Activated CD4-positive, CD25-positive, alpha-beta regulatory T cell treated with anti-CD3 and anti-CD28 coated beads, Interleukin-2, amount 50 U/mL, for 16 hours (primary cell): ENCODE measurements at regions not wholly inside any gene's neighbourhood (a gene's known extent, or its start where the extent isn't known, plus 50 kb on each side); places are given as distances from the start of the nearest gene placed in this dataset.
"Not testable (repeated sequence)": the region's sequence is repeated elsewhere in the genome, so short reads cannot be mapped to it uniquely, and the experiment has no call there.

ENCODE experiments used
- DNase-seq: peaks from one replicate; pipeline ENCODE4 v3.0.0-alpha.2; 2020; ENCODE audit warnings: low read depth, low spot score

GRCh38 chr18:42326752-42327151, 371.7 kb downstream of the PIK3C3 start:
- no peak for DNase-seq

GRCh38 chr18:42328931-42329330, 373.9 kb downstream of the PIK3C3 start:
- no peak for DNase-seq

- DNase-seq: no peak
Observed at GRCh38 chr18:42330296-42330695, 375.3 kb downstream of the PIK3C3 start.

GRCh38 chr18:42333558-42333957, 378.5 kb downstream of the PIK3C3 start:
- DNase-seq: no peak

DNA sequence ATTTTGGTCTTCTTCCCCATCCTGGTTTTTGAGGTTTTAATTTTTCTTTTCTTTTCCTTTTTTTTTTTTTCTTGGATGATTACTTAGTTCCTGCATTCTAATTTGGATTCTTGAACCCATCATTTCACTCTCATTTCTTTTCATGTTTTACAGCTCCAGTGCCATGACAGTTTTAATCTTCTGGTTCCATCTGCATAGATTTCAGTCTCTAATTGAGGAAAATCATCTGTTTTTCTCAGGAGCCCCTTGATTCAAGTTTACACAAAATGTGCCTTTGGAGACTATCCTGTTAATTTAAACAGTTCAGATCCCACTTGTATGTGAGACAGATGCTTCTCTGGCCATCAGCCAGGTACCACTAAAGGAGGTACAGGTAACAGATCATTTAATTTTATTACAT, 379.9 kb downstream of the PIK3C3 start:
- DNase-seq: no peak

DNA sequence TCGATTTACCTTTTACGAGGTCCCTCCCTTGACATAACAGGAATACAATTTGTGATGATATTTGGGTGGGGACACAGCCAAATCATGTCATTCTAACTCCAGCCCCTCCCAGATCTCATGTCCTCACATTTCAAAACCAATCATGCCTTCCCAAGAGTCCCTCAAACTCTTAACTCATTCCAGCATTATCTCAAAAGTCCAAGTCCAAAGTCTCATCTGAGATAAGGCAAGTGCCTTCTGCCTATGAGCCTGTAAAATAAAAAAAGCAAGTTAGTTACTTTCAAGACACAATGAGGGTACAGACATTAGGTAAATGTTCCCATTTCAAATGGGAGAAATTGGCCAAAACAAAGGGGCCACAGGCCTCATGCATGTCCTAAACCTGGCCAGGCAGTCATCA, 381.1 kb downstream of the PIK3C3 start:
- DNase-seq: no peak

GRCh38 chr18:42337337-42337736, 382.3 kb downstream of the PIK3C3 start:
- DNase-seq: not testable (repeated sequence)

DNA sequence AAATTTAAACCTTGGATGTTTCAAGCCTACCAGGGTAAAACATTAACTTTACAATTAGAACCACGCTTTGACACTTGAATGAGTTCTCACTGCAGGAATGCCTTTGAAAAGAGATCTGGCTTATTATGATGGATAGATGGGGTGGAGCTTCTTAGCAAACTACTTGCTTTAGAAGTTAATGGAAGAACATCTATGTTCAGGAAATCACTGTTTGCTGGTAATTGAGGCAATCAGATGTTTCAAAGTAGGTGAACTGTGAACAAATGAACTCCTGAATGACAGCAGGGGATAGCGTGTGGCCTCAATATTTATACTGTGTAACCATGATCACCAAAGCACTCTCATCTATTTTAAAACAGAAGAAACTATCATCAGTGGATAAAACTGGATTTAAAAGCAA, 383.6 kb downstream of the PIK3C3 start:
- DNase-seq: no peak

- no peak for DNase-seq
Observed at GRCh38 chr18:42339372-42339771, 384.3 kb downstream of the PIK3C3 start.

DNA sequence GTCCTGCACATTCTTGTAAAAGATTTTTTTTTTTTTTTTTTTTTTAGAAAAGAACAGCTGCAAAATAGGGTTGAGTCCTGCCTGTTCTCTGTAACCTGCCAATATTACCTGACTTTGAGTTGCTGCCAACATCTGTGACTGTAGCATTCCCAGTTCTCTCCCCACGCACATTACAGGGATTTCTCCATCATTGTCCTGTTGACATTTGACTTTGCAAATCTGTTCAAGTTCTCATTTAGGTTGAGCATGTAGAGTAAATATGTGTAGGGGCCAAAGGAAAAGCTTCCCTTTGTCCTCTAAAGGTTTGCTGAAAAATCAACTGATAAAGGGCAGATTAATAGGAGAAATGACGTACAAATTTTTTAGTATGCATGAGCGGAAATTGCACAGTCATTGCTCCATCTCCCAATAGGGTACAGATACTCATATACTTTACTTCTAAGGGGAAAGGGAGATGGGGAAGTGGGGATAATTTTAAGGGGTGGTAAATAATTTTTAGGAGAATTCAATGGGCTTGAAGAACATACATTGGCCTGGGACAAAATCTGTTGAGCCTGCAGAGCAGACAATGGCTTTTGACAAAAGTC, 385.5 kb downstream of the PIK3C3 start:
- DNase-seq: no peak

DNA sequence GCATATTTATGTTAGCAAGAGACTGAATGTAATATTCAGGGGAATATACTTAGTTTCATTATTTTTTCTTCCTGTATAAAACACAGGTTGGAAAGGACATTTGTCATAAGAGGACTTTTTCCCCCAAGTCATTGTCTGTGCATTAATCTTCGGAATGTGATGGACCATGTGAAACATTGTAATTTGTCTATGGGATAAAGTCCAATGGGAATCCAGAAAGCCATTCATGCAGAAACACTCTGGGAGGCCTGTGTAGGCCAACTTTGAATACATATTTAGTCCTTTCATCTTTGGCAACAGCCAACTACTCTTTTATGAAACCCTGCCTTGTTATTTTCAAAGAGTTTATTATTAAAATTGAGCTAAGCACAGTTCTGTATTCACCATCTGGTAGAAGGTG, 386.4 kb downstream of the PIK3C3 start:
- no peak for DNase-seq

GRCh38 chr18:42348722-42349121, 393.7 kb downstream of the PIK3C3 start:
- DNase-seq: no peak

DNA sequence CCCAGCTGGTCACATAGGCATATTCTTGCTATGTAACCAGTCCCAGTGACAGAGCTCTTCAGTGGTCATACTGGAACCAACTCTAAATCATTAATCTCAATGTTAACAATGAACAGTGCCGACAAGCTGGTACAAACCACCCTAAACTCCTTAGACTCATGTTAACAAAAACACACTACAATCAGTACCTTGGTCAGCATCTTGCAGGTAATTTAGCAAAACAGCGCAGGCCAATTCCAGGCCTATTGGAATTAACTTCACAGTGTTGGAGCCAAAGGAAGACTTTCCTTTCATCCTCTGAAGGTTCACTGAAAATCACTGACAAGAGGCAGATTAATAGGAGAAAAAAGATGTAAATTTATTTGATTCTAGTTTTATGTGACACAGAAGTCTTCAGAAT, 396.4 kb downstream of the PIK3C3 start:
- no peak for DNase-seq

DNA sequence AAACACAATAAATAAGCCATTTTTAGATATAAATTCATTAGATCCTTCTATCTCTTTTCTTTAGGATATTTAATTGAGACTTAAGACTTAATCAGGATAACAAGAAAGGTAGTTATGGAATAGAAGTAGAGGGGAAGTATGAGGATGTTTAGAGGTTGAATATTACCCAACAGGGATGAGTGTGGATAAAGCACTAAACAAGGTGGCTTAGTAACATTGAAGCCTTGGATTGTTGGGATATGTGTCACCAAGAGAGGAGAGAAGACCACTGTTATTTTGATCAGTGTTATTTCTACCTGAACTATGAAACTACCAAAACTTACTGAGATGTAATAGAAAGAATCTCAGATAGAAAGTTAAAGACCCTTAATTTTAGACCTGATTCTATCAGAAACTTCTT, 405.7 kb downstream of the PIK3C3 start:
- DNase-seq: no peak

GRCh38 chr18:42363446-42364441, 408.7 kb downstream of the PIK3C3 start:
- no peak for DNase-seq

DNA sequence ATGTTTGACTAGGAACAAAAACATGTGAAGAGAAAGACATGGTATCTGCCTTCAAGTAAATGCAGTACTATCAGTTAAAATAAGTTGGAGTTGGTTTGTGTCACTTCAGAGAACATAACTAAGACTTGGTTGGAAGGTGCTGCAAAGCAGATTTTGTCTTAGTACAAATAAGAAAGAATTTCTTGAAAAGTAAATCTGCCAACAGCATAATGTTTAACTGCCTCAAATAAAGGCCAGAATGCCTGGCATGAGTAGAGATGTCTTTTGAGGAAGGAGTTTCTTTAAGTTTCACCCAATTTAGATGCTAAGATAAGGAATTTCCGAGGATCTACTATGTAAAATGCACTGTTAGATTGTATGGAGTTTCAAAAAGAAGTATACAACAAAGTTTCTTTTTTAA, 409.7 kb downstream of the PIK3C3 start:
- no peak for DNase-seq

GRCh38 chr18:42365591-42365990, 410.6 kb downstream of the PIK3C3 start:
- no peak for DNase-seq

DNA sequence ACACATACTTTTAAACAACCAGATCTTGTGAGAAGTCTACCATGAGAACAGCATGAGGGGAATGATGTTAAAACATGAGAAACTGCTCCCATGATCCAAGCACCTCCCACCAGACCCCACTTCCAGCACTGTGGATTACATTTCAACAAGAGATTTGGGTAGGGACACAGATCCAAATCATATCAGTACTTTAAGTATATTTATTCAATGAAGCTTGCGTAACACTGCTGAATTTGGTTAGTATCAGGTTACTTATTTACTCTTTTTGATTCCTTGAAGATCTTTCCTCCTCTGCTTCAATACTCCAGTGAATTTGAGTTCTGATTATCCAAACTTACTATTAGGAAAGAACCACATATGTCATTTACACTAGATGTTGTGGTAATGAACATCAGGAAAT, 418.6 kb downstream of the PIK3C3 start:
- no peak for DNase-seq

- no peak for DNase-seq
Observed at GRCh38 chr18:42374961-42375360, 419.9 kb downstream of the PIK3C3 start.

DNA sequence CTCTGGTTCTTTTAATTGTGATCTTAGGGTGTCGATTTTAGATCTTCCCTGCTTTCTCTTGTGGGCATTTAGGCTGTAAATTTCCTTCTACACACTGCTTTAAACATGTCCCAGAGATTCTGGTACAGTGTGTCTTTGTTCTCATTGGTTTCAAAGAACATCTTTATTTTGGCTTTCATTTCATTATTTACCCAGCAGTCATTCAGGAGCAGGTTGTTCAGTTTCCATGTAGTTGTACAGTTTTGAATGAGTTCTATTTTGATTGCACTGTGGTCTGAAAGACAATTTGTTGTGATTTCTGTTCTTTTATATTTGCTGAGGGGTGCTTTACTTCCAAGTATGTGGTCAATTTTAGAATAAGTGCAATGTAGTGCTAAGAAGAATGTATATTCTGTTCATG, 423.8 kb downstream of the PIK3C3 start:
- DNase-seq: not testable (repeated sequence)

DNA sequence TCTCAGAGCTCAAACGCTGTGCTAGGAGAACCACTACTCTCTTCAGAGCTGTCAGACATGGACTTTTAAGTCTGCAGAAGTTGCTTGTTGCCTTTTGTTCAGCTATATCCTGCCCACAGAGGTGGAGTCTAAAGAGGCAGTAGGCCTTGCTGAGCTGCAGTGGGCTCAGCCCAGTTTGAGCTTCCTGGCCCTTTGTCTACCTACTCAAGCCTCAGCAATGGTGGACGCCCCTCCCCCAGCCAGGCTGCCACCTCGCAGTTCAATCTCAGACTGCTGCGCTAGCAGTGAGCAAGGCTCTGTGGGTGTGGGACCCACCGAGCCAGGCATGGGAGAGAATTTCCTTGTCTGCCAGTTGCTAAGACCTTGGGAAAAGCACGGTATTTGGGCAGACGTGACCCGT, 426.2 kb downstream of the PIK3C3 start:
- DNase-seq: not testable (repeated sequence)

- no peak for DNase-seq
Observed at GRCh38 chr18:42392416-42392815, 437.4 kb downstream of the PIK3C3 start.

DNA sequence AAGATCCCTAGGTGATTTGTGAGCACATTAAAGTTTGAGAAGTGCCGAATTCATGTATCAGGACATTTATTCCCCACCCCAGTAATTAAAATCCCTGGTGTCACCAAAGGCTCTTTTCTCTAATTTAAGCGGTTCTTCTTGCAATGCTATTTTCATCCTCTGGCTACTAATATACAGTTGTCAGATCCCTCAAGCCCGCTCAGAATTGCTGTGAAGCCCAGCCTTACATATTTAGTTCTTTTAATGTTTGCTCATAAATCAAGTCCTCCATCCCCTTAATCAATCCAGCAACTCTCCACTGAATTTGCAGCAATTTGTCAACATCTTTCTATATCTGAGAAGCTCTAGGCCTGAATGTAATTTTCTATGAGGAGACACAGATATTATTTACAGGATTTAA, 437.9 kb downstream of the PIK3C3 start:
- no peak for DNase-seq
